ENCODE measurements at regions not wholly inside any gene's neighbourhood (a gene's known extent, or its start where the extent isn't known, plus 50 kb on each side); places are given as distances from the start of the nearest gene placed in this dataset.

GRCh38 chr20:1784586-1784985, 110.6 kb upstream of the SIRPA start:
- DNase-seq = no peak

GRCh38 chr20:1783245-1783644, 112.0 kb upstream of the SIRPA start:
- no peak for DNase-seq

- no peak for DNase-seq
These were observed 113.0 kb upstream of the SIRPA start for GRCh38 chr20:1782181-1782580.

DNA sequence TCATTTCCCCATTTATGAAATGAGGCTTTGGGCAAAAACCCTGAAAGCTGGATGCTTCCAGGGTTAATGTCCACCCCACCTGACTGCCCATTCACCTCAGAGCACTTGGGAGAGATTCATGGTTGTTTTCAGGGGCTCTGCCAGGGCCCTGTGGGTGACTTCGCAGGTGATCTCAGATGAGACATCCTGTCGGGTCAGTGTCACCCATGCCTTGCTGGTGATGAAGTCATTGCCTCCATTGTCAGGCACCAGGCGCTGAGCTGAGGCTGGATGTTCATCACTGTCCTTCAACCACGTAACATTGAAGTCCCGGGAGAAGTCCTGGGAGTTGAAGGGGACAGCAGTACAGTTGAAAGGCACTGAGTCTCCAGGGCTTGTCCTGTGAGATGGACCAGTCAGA, 115.6 kb upstream of the SIRPA start:
- DNase-seq = no peak

DNA sequence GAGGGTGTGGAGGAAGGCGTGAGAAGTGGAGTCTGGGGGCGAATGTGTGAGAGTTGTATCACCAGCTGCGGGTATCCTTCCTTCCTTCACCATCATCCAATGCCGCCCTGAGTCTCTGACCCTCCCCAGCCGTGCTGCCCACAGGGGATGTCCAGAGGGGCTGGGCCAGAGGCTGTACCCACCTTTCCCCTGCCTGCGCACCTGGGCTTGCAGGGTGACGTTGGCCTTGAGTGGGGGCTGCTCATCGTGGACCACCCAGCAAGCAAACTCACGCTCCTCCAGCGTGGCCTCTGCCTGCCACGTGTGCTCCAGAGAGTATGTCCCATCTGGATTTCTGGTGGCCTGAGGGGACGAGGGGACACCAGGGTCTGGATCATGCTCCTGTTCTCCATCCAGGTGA, 116.9 kb upstream of the SIRPA start:
- no peak for DNase-seq

- no peak for DNase-seq
These were observed 117.8 kb upstream of the SIRPA start for GRCh38 chr20:1777476-1777820.

GRCh38 chr20:1776681-1777475, 118.3 kb upstream of the SIRPA start:
- DNase-seq = peak; percentile 3

GRCh38 chr20:1775117-1775516, 117.5 kb upstream of the SIRPG start:
- DNase-seq = no peak

DNA sequence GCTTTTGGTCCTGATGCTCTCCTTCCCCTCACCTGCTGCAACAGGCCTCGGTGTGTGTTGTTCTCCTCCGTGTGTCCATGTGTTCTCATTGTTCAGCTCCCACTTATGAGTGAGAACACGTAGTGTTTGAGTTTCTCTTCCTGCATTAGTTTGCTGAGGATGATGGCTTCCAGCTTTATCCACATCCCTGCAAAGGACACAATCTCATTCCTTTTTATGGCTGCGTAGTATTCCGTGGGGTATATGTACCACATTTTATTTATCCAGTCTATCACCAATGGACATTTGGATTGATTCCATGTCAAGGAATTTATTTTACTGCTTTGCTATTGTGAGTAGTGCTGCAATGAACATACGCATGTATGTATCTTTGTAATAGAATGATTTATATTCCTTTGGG, 116.9 kb upstream of the SIRPG start:
- DNase-seq = no peak

DNA sequence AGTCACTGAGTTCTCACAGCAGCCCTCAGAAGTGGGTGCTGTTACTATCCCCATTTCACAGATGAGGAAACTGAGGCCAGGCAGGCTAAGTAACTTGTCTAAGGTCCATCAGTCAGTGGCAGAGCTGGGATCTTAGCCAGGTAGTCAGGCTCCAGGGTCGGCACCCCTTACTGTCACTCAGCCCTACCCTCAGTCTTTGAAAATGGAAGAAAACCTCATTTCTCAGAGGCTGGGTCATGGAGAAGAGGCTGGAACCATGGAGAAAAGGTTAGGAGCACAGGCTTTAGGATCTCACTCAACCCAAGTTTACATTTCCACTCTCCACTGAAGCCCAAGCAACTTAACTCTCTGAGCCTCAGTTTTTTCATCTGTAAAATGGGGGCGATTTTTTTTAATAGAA, 116.2 kb upstream of the SIRPG start:
- DNase-seq = no peak

DNA sequence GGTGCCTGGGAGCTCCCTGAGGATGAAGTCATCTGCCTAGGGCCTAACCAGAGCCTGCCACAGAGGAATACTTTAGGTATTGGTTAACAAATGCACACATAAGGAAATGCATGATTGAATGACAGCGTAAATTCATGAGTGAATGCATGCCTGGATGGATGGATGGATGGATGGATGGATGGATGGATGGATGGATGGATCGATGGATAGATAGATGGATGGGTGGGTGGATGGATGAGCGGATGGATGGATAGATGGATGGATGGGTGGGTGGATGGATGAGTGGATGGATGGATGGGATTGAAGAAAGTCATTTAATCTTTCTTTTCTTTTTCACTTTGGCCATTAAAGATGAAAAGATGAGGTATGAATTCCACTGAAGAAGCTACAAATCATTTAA, 111.9 kb upstream of the SIRPG start:
- no peak for DNase-seq

- DNase-seq = no peak
These were observed 109.2 kb upstream of the SIRPG start for GRCh38 chr20:1766731-1767130.

GRCh38 chr20:1764136-1765033, 106.8 kb upstream of the SIRPG start:
- DNase-seq = no peak

GRCh38 chr20:1761598-1761997, 104.0 kb upstream of the SIRPG start:
- no peak for DNase-seq

- no peak for DNase-seq
These were observed 103.5 kb upstream of the SIRPG start for GRCh38 chr20:1761116-1761515.

- no peak for DNase-seq
These were observed 101.2 kb upstream of the SIRPG start for GRCh38 chr20:1758765-1759164.

GRCh38 chr20:1757606-1758512, 100.3 kb upstream of the SIRPG start:
- DNase-seq = no peak

- no peak for DNase-seq
These were observed 99.5 kb upstream of the SIRPG start for GRCh38 chr20:1757072-1757471.

DNA sequence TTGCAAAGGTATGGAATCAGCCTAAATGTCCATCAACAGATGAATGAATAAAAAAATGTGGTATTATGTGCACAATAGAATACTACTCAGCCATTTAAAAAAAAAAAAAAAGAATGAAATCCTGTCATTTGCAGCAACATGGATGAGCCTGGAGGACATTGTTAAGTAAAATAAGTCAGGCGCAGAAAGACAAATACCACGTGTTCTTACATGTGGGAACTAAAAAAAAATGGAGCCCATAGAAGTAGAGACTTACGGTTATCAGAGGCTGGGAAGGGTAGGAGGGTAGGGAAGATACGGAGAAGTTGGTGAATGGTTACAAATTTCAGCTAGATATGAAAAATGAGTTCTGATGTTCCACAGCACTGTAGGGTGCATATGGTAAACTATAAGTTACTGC, 97.2 kb upstream of the SIRPG start:
- no peak for DNase-seq

DNA sequence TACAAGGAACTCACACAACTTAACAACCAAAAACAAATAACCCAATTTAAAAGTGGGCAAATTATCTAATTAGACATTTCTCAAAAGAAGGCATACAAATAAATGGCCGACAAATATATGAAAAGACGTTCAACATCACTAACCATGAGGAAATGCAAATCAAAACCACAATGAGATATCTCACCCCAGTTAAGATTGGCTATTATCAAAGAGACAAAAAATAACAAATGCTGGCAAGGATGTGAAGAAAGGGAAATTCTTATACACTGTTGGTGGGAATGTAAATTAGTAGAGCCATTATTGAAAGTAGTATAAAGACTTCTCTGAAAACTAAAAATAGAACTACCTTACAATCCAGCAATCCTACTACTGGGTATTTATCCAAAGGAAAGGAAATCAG, 96.7 kb upstream of the SIRPG start:
- no peak for DNase-seq

- DNase-seq = no peak
These were observed 94.5 kb upstream of the SIRPG start for GRCh38 chr20:1752045-1752444.

DNA sequence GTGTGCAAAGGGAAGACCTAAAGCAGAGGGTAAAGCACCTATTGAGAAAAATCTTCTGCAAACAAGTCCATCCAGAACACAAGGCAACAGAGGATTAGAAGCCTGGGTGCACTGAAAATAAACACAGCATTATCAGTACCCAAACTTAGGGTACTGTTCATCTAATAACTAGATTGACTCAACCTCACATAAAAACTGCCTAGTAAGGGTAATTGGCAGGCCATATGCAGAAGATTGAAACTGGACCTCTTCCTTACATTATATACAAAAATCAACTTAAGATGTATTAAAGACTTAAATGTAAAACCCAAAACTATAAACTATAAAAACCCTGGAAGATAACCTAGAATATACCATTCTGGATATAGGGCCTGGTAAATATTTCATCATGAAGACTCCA, 91.2 kb upstream of the SIRPG start:
- DNase-seq = no peak

DNA sequence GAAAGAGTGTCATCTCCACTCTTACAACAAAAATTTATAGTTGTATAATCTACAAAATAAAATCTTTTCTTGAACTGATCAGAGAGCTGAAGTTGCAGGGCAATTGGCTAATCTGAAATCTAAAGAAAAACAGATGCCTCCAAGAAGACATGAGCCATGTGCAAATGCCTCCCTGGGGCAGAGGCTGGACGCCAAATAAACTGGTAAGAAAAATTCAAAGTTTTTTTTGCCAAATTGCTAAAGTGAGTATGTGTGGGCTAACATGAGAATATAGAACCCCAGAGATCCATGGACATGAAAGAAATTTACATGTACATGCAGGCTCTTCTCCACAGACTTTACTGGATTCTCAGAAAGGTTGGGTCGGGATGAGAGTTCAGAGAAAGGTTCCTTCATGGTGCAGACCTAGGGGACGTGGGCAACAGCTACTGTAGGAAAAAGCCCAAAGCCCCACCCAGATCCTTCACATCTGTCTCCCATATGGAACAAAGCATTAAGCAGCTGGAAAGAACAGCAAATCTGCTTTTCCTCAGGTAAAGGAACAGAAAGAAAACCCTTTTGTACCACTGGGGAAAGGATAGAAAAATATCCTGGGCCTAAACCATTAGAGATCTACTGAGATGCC, 90.5 kb upstream of the SIRPG start:
- no peak for DNase-seq
